ENCODE measurements at regions not wholly inside any gene's neighbourhood (a gene's known extent, or its start where the extent isn't known, plus 50 kb on each side); places are given as distances from the start of the nearest gene placed in this dataset.

DNA sequence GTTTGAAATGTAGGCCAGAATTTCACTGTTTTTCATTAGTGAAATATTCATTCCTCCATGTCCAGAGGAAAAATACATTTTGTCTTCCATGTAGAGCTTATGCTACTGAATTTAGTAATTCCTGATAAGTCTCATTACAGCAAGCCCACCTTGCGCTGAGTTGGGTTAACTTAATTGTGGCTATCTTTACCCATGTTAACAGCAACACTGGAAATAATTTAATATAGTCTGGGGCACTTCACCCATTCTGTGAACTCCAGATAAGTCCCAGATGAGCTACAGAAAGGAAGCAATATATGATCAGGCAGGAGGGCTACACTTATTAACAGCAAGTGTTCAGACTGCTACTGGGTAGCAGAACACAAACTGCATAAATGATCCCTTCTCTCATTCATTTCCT lies 270.1 kb upstream of the CNTN4 start:
- TF ChIP-seq, protein P1, sequence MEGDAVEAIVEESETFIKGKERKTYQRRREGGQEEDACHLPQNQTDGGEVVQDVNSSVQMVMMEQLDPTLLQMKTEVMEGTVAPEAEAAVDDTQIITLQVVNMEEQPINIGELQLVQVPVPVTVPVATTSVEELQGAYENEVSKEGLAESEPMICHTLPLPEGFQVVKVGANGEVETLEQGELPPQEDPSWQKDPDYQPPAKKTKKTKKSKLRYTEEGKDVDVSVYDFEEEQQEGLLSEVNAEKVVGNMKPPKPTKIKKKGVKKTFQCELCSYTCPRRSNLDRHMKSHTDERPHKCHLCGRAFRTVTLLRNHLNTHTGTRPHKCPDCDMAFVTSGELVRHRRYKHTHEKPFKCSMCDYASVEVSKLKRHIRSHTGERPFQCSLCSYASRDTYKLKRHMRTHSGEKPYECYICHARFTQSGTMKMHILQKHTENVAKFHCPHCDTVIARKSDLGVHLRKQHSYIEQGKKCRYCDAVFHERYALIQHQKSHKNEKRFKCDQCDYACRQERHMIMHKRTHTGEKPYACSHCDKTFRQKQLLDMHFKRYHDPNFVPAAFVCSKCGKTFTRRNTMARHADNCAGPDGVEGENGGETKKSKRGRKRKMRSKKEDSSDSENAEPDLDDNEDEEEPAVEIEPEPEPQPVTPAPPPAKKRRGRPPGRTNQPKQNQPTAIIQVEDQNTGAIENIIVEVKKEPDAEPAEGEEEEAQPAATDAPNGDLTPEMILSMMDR (IDR thresholded peaks at IDR 0.05 in 4 of 5, conservative IDR thresholded peaks at IDR 0.05 in 1 of 5) = no peak
- no peak for TF ChIP-seq POLR2A (IDR thresholded peaks at IDR 0.05)

All from gastrocnemius medialis (tissue), 4 donors.